ENCODE measurements at regions not wholly inside any gene's neighbourhood (a gene's known extent, or its start where the extent isn't known, plus 50 kb on each side); places are given as distances from the start of the nearest gene placed in this dataset.
"Not testable (repeated sequence)": the region's sequence is repeated elsewhere in the genome, so short reads cannot be mapped to it uniquely, and the experiment has no call there.

DNA sequence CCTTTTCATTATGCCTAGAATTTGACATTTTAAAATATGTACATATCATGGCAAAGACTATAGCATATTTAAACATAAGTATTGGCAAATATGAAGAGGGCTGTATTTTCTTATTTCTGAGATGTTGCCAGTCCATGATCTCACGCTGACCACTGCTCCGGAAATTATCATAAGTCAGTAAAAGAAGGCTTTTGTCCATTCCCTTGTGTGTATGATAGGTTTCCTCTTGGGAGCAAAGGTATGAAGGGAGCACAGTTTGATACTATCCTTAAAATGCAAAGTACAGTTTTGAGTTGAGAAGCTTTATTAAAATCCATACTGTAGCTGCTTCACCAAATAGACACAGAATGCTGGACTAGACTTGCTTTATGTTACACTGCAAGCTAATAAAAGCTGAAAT, 52.6 kb upstream of the AGA start:
- H3K4me1 Mint-ChIP-seq (ENCODE audit: insufficient read depth, unreplicated experiment) = no peaks in the 10 kb centered on the region
- no peaks in the 10 kb centered on the region for H3K36me3 Mint-ChIP-seq (ENCODE audit: insufficient read depth, unreplicated experiment)
- intact Hi-C loops (cut with micrococcal nuclease) = no loop called here
- H3K4me3 Mint-ChIP-seq (ENCODE audit: unreplicated experiment) = no peak overlapping the region
- POLR2A ChIA-PET = no interaction called here
- CTCF ChIA-PET = interaction anchor here (1.1 kb wide), 1 partner anchor 10 kb away, joined by 5 read pairs; no protein-coding TSS in a partner anchor
- no peak overlapping the region for H3K27ac Mint-ChIP-seq (ENCODE audit: low read depth, unreplicated experiment)
- BruUV-seq (replicated peaks) = no TSS peak
- no peak for DNase-seq (ENCODE audit: unreplicated experiment)
- H3K9me3 Mint-ChIP-seq (ENCODE audit: unreplicated experiment) = no peaks in the 10 kb centered on the region
- H3K27me3 Mint-ChIP-seq (ENCODE audit: insufficient read depth, unreplicated experiment) = no peaks in the 10 kb centered on the region
- TF ChIP-seq, protein P1, sequence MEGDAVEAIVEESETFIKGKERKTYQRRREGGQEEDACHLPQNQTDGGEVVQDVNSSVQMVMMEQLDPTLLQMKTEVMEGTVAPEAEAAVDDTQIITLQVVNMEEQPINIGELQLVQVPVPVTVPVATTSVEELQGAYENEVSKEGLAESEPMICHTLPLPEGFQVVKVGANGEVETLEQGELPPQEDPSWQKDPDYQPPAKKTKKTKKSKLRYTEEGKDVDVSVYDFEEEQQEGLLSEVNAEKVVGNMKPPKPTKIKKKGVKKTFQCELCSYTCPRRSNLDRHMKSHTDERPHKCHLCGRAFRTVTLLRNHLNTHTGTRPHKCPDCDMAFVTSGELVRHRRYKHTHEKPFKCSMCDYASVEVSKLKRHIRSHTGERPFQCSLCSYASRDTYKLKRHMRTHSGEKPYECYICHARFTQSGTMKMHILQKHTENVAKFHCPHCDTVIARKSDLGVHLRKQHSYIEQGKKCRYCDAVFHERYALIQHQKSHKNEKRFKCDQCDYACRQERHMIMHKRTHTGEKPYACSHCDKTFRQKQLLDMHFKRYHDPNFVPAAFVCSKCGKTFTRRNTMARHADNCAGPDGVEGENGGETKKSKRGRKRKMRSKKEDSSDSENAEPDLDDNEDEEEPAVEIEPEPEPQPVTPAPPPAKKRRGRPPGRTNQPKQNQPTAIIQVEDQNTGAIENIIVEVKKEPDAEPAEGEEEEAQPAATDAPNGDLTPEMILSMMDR (IDR thresholded peaks at IDR 0.05; ENCODE audit: unreplicated experiment) = no peak

DNA sequence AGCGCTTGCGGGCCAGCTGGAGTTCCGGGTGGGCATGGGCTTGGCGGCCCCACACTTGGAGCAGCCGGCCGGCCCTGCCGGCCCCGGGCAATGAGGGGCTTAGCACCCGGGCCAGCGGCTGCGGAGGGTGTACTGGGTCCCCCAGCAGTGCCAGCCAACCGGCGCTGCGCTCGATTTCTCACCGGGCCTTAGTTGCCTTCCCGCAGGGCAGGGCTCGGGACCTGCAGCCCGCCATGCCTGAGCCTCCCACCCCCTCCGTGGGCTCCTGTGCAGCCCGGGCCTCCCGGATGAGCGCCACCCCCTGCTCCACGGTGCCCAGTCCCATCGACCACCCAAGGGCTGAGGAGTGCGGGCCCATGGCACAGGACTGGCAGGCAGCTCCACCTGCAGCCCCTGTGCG, 53.4 kb upstream of the AGA start:
- POLR2A ChIA-PET; H3K27ac Mint-ChIP-seq (ENCODE audit: low read depth, unreplicated experiment); BruUV-seq (replicated peaks); H3K4me3 Mint-ChIP-seq (ENCODE audit: unreplicated experiment); H3K36me3 Mint-ChIP-seq (ENCODE audit: insufficient read depth, unreplicated experiment); H3K9me3 Mint-ChIP-seq (ENCODE audit: unreplicated experiment); H3K27me3 Mint-ChIP-seq (ENCODE audit: insufficient read depth, unreplicated experiment); H3K4me1 Mint-ChIP-seq (ENCODE audit: insufficient read depth, unreplicated experiment); intact Hi-C loops (cut with micrococcal nuclease); DNase-seq (ENCODE audit: unreplicated experiment): not testable (repeated sequence)
- CTCF ChIA-PET = interaction anchor here (0.7 kb wide), 1 partner anchor 885 kb away, joined by 3 read pairs; no protein-coding TSS in a partner anchor

DNA sequence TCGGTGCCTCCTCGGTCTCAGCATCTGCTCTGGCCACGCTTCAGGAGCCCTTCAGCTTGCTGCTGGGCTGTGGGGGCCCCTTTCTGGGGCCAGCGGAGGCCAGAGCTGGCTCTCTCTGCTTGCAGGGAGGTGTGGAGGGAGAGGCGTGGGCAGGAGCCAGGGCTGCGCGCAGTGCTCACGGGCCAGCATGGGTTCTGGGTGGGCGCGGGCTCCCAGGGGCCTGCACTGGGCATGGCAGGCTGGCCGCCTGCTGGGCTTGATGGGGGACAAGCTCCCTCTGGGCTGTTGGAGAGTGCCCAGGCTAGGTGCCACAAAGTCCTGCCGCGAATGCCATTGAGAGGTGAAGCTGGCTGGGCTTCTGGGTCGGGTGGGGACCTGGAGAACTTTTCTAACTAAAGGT, 57.3 kb upstream of the AGA start:
- intact Hi-C loops (cut with micrococcal nuclease) = no loop called here
- BruUV-seq (replicated peaks) = no TSS peak

GRCh38 chr4:177505171-177505615, 63.0 kb upstream of the AGA start:
- CTCF ChIA-PET = interaction anchor here (0.6 to 1.6 kb wide), 2 partner anchors 11 to 440 kb away, joined by 3 to 5 read pairs; no protein-coding TSS in a partner anchor
- no peak overlapping the region for H3K27ac Mint-ChIP-seq (ENCODE audit: low read depth, unreplicated experiment)
- H3K4me1 Mint-ChIP-seq (ENCODE audit: insufficient read depth, unreplicated experiment) = no peaks in the 10 kb centered on the region

More for the DNA sequence above, 57.3 kb upstream of the AGA start:
- Mint-ChIP-seq H3K4me1 (ENCODE audit: insufficient read depth, unreplicated experiment) (no peaks in the 10 kb centered on the region), H3K9me3 (ENCODE audit: unreplicated experiment) (no peaks in the 10 kb centered on the region), H3K36me3 (ENCODE audit: insufficient read depth, unreplicated experiment) (no peaks in the 10 kb centered on the region), H3K27me3 (ENCODE audit: insufficient read depth, unreplicated experiment) (no peaks in the 10 kb centered on the region), H3K4me3 (ENCODE audit: unreplicated experiment) (no peak overlapping the region), H3K27ac (ENCODE audit: low read depth, unreplicated experiment) (no peak overlapping the region)
- CTCF ChIA-PET = interaction anchor here (0.6 kb wide), 1 partner anchor 185 kb away, joined by 3 read pairs; no protein-coding TSS in a partner anchor
- TF ChIP-seq, protein P1 (IDR thresholded peaks at IDR 0.05; ENCODE audit: unreplicated experiment) = no peak
- DNase-seq (ENCODE audit: unreplicated experiment) = no peak
- POLR2A ChIA-PET = interaction anchor here (0.7 kb wide), 1 partner anchor 22 kb away, joined by 3 read pairs; no protein-coding TSS in a partner anchor

More at GRCh38 chr4:177505171-177505615, 63.0 kb upstream of the AGA start:
- intact Hi-C loops (cut with micrococcal nuclease) = no loop called here
- Mint-ChIP-seq H3K9me3 (ENCODE audit: unreplicated experiment) (no peaks in the 10 kb centered on the region), H3K4me3 (ENCODE audit: unreplicated experiment) (no peak overlapping the region), H3K36me3 (ENCODE audit: insufficient read depth, unreplicated experiment) (no peaks in the 10 kb centered on the region), H3K27me3 (ENCODE audit: insufficient read depth, unreplicated experiment) (no peaks in the 10 kb centered on the region)
- BruUV-seq (replicated peaks) = no TSS peak
- POLR2A ChIA-PET = no interaction called here
- no peak for DNase-seq (ENCODE audit: unreplicated experiment)
- TF ChIP-seq, protein P1 (IDR thresholded peaks at IDR 0.05; ENCODE audit: unreplicated experiment) = no peak
